ENCODE measurements at regions not wholly inside any gene's neighbourhood (a gene's known extent, or its start where the extent isn't known, plus 50 kb on each side); places are given as distances from the start of the nearest gene placed in this dataset.

- H3K36me3 ChIP-seq (ENCODE audit: control insufficient read depth in 1 of 2, insufficient read depth in 2 of 2, low read length in 2 of 2), result no peaks in the 10 kb centered on the region
- no TSS peak for BruUV-seq (replicated peaks)
- intact Hi-C loops (cut with micrococcal nuclease), result no loop called here
- ChIA-PET CTCF (no interaction called here), RAD21 (ENCODE audit: low non-redundant PET in 1 of 2, low total read pairs in 2 of 2, uncharacterized antibody in 2 of 2, unreplicated experiment in 2 of 2) (no interaction called here), POLR2A (no interaction called here)
- H3K9me2 ChIP-seq (ENCODE audit: insufficient read depth), result no peaks in the 10 kb centered on the region
- H3K4me3 ChIP-seq (replicated peaks in 1 of 2; ENCODE audit: low read depth in 1 of 2, low read length in 2 of 2), result no peak overlapping the region
- H2AFZ ChIP-seq (ENCODE audit: low read depth, low read length, poor library complexity, severe bottlenecking), result no peak overlapping the region
- no peaks in the 10 kb centered on the region for H3K9me3 ChIP-seq (ENCODE audit: control insufficient read depth in 1 of 2, insufficient read depth in 1 of 2, low read depth in 1 of 2, low read length in 2 of 2)
- H3K79me2 ChIP-seq (ENCODE audit: insufficient read depth, low read length), result no peaks in the 10 kb centered on the region
- TF ChIP-seq SRF (IDR thresholded peaks at IDR 0.05; ENCODE audit: low read depth) (no peak), POLR2AphosphoS5 (IDR thresholded peaks at IDR 0.05; ENCODE audit: low read depth, low read length) (no peak), SIN3A (IDR thresholded peaks at IDR 0.05; ENCODE audit: low read depth) (no peak), FOSL1 (IDR thresholded peaks at IDR 0.05; ENCODE audit: low read depth) (no peak), SP1 (IDR thresholded peaks at IDR 0.05; ENCODE audit: low read depth) (no peak), TCF7L2 (IDR thresholded peaks at IDR 0.05; ENCODE audit: borderline replicate concordance, extremely low read depth, insufficient read depth, insufficient read length) (no peak), EZH2 (IDR thresholded peaks at IDR 0.05) (no peak), YY1 (IDR thresholded peaks at IDR 0.05; ENCODE audit: extremely low read depth, insufficient replicate concordance, low read depth, low read length) (no peak), ZNF274 (IDR thresholded peaks at IDR 0.05; ENCODE audit: low read depth, low read length) (no peak)
- TF ChIP-seq, protein P1, sequence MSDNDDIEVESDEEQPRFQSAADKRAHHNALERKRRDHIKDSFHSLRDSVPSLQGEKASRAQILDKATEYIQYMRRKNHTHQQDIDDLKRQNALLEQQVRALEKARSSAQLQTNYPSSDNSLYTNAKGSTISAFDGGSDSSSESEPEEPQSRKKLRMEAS (IDR thresholded peaks at IDR 0.05), result no peak
- TF ChIP-seq, protein P2, sequence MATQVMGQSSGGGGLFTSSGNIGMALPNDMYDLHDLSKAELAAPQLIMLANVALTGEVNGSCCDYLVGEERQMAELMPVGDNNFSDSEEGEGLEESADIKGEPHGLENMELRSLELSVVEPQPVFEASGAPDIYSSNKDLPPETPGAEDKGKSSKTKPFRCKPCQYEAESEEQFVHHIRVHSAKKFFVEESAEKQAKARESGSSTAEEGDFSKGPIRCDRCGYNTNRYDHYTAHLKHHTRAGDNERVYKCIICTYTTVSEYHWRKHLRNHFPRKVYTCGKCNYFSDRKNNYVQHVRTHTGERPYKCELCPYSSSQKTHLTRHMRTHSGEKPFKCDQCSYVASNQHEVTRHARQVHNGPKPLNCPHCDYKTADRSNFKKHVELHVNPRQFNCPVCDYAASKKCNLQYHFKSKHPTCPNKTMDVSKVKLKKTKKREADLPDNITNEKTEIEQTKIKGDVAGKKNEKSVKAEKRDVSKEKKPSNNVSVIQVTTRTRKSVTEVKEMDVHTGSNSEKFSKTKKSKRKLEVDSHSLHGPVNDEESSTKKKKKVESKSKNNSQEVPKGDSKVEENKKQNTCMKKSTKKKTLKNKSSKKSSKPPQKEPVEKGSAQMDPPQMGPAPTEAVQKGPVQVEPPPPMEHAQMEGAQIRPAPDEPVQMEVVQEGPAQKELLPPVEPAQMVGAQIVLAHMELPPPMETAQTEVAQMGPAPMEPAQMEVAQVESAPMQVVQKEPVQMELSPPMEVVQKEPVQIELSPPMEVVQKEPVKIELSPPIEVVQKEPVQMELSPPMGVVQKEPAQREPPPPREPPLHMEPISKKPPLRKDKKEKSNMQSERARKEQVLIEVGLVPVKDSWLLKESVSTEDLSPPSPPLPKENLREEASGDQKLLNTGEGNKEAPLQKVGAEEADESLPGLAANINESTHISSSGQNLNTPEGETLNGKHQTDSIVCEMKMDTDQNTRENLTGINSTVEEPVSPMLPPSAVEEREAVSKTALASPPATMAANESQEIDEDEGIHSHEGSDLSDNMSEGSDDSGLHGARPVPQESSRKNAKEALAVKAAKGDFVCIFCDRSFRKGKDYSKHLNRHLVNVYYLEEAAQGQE (IDR thresholded peaks at IDR 0.05; ENCODE audit: low read depth), result no peak
- no peaks in the 10 kb centered on the region for H3K4me1 ChIP-seq (ENCODE audit: control insufficient read depth in 1 of 2, insufficient read depth in 2 of 2, low read length in 2 of 2)
- no peak for DNase-seq (ENCODE audit: low read depth, low spot score)
- no peak for ATAC-seq
- no peaks in the 10 kb centered on the region; the same call in 1 of the 2 replicates for H4K20me1 ChIP-seq (ENCODE audit: insufficient read depth)
- H3K4me2 ChIP-seq (ENCODE audit: low read length), result no peak overlapping the region
- no peak overlapping the region for H3K9ac ChIP-seq (ENCODE audit: low read length)
- H3K27me3 ChIP-seq (ENCODE audit: insufficient read depth, low read length), result peaks cover 30% of the 10 kb centered on the region
- no peak overlapping the region for H3K27ac ChIP-seq (ENCODE audit: low read depth, low read length)
Observed at GRCh38 chr2:105640246-105640645, 104.5 kb upstream of the NCK2 start.

Measured in HCT116 (cell line).